ENCODE measurements at regions not wholly inside any gene's neighbourhood (a gene's known extent, or its start where the extent isn't known, plus 50 kb on each side); places are given as distances from the start of the nearest gene placed in this dataset.

DNA sequence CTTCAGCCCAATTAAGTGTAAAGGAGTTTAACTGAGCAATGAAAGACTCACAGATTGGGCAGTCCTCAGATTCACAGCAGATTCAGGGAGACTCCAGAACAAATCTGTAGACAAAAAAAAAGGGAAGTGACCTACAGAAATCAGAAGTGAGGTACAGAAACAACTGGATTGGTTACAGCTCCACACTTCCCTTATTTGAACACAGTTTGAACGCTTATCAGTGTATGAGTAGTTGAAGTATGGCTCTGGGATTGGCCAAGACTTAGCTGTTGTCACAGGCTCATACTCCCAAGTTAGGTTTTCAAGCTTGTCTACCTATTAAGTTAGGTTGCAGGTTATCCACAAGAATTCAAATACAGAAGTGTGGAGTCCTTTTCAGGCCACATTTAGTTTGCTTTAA lies 112.4 kb upstream of the ELOVL6 start:
- TF ChIP-seq, protein P1, sequence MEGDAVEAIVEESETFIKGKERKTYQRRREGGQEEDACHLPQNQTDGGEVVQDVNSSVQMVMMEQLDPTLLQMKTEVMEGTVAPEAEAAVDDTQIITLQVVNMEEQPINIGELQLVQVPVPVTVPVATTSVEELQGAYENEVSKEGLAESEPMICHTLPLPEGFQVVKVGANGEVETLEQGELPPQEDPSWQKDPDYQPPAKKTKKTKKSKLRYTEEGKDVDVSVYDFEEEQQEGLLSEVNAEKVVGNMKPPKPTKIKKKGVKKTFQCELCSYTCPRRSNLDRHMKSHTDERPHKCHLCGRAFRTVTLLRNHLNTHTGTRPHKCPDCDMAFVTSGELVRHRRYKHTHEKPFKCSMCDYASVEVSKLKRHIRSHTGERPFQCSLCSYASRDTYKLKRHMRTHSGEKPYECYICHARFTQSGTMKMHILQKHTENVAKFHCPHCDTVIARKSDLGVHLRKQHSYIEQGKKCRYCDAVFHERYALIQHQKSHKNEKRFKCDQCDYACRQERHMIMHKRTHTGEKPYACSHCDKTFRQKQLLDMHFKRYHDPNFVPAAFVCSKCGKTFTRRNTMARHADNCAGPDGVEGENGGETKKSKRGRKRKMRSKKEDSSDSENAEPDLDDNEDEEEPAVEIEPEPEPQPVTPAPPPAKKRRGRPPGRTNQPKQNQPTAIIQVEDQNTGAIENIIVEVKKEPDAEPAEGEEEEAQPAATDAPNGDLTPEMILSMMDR (IDR thresholded peaks at IDR 0.05) = no peak
- no peak for TF ChIP-seq ZFX (IDR thresholded peaks at IDR 0.05; ENCODE audit: borderline replicate concordance)

Data from 22Rv1 (cell line).